Pancreas (tissue), 10 donors: ENCODE measurements at regions not wholly inside any gene's neighbourhood (a gene's known extent, or its start where the extent isn't known, plus 50 kb on each side); places are given as distances from the start of the nearest gene placed in this dataset.

Experiments
- ATAC-seq, 4 donors: fragments of 200-7000 bp; cut with Tn5 transposase; one replicate each; pipeline versions ENCODE4 v1.8.0 to v1.9.1; 2020; ENCODE audit warnings: mild to moderate bottlenecking in 4 of 4, moderate library complexity in 4 of 4
- DNase-seq, 6 donors: peaks; one replicate each; pipeline ENCODE4 v3.0.0-alpha.2; 2020
- FAIRE-seq: peaks from 2 replicates; lab custom pipeline; 2012; peaks lifted over from hg19 to GRCh38; lab: Jason Lieb, UNC
- H3K27ac ChIP-seq, 4 donors: fragments of 200-600 bp; sonication (generic); 1 replicate in 3 of 4; 2 replicates in 1 of 4; pipeline versions ENCODE4 v1.5.0 to v1.8.0; 2020
- H3K27me3 ChIP-seq, 4 donors: fragments of 200-600 bp; one replicate each; pipeline ENCODE4 v1.8.0; 2021
- H3K36me3 ChIP-seq, 3 donors: fragments of 200-600 bp; sonication (generic) in 1 of 3; one replicate each; pipeline versions ENCODE4 v1.5.0 to v1.8.0; 2020 to 2021
- H3K4me1 ChIP-seq, 3 donors: fragments of 200-600 bp; one replicate each; pipeline ENCODE4 v1.8.0; 2021
- H3K4me3 ChIP-seq, 4 donors: fragments of 200-600 bp; sonication (generic) in 2 of 4; one replicate each; pipeline versions ENCODE4 v1.5.0 to v1.8.0; 2020 to 2021
- H3K9me3 ChIP-seq, 4 donors: fragments of 200-600 bp; one replicate each; pipeline ENCODE4 v1.8.0; 2021
- whole genome bisulfite sequencing, 2 donors: extraction: QIAGEN DNeasy Blood & Tissue Kit; methylation state at CpG; one replicate each; pipeline ENCODE4 v1.1.7; 2013; 5-methylcytosine and 5-hydroxymethylcytosine counted together
- intact Hi-C, 3 donors: fragments of 100-400 bp; cut with DNase I; formaldehyde crosslinking; loops; one replicate each; pipeline versions ENCODE4 v1.11.1 to v1.14.2; 2022
- TF ChIP-seq, protein P1 (sequence below), 4 donors: fragments of 200-600 bp; sonication (generic) in 3 of 4; IDR thresholded peaks; one replicate each; pipeline versions ENCODE4 v1.5.0 to v1.8.0; 2021; ENCODE audit warnings: antibody characterized with exemption in 4 of 4
- donor health status: healthy with polysubstance abuse.
- donor health status: DM: no; HTN: no; CAD: no; lungs with moderate emphysema.
- donor health status: DM: no; HTN: no; CAD: no.
- donor health status: control.
- donor health status: control.
- donor health status: Bipolar disorder and iron deficiency.
- donor health status: DM: yes; HTN: yes; CAD: no.
- donor health status: DM: no; HTN: no; CAD: no.
- donor health status: DM: no; HTN: no; CAD: no.
- donor health status: DM: yes; HTN: yes; CAD: no.

DNA sequence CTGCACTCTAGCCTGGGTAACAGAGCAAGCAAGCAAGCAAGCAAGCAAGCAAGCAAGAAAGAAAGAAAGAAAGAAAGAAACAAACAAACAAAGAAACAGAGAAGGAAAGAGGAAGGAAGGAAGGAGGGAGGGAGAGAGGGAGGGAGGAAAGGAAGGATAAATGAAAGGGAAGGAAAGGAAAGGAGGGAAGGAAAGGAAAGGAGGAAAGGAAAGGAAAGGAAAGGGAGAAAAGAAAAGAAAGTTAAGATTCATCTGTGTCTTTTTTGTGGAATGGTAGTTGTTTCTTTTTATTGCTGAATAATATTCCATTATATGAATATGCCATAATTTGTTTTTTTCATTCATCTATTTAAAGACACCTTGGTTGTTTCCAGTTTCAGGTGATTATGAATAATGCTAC, 506.9 kb upstream of the NAALADL2 start:
- no peaks in the 10 kb centered on the region for H3K9me3 ChIP-seq
- no peak overlapping the region for H3K4me3 ChIP-seq
- no peaks in the 10 kb centered on the region for H3K27me3 ChIP-seq
- intact Hi-C loops, result no loop called here
- H3K27ac ChIP-seq, result no peak overlapping the region
- TF ChIP-seq, protein P1, sequence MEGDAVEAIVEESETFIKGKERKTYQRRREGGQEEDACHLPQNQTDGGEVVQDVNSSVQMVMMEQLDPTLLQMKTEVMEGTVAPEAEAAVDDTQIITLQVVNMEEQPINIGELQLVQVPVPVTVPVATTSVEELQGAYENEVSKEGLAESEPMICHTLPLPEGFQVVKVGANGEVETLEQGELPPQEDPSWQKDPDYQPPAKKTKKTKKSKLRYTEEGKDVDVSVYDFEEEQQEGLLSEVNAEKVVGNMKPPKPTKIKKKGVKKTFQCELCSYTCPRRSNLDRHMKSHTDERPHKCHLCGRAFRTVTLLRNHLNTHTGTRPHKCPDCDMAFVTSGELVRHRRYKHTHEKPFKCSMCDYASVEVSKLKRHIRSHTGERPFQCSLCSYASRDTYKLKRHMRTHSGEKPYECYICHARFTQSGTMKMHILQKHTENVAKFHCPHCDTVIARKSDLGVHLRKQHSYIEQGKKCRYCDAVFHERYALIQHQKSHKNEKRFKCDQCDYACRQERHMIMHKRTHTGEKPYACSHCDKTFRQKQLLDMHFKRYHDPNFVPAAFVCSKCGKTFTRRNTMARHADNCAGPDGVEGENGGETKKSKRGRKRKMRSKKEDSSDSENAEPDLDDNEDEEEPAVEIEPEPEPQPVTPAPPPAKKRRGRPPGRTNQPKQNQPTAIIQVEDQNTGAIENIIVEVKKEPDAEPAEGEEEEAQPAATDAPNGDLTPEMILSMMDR (IDR thresholded peaks at IDR 0.05), result no peak
- ATAC-seq (no peak), FAIRE-seq (no peak), DNase-seq (no peak)
- no peaks in the 10 kb centered on the region for H3K4me1 ChIP-seq
- no peaks in the 10 kb centered on the region for H3K36me3 ChIP-seq

DNA sequence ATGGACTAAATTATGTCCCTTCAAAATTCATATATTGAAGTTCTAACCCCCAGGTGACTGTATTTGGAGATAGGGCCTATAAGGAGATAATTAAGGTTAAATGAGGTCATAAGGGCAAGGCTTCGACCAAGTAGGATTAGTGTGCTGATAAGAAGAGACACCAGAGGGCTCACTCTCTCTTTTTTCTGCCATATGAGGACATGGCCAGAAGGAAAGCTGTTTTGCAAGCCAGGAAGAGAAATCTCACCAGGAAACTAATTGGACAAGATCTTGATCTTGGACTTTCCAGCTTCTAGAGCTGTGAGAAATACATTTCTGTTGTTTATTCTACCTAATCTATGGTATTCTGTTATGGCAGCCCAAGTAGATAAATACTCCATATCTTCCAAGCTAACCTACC, 503.6 kb upstream of the NAALADL2 start:
- TF ChIP-seq, protein P1 (IDR thresholded peaks at IDR 0.05), result no peak
- intact Hi-C loops, result no loop called here
- no peak for FAIRE-seq
- DNase-seq, result no peak
- Histone ChIP-seq H3K27me3 (no peaks in the 10 kb centered on the region), H3K9me3 (no peaks in the 10 kb centered on the region), H3K4me1 (no peaks in the 10 kb centered on the region), H3K27ac (no peak overlapping the region), H3K4me3 (no peak overlapping the region), H3K36me3 (no peaks in the 10 kb centered on the region)
- 4 to 14% methylated on average over 1 of the region's 1 CpG for WGBS, 2 donors
- ATAC-seq, result no peak

DNA sequence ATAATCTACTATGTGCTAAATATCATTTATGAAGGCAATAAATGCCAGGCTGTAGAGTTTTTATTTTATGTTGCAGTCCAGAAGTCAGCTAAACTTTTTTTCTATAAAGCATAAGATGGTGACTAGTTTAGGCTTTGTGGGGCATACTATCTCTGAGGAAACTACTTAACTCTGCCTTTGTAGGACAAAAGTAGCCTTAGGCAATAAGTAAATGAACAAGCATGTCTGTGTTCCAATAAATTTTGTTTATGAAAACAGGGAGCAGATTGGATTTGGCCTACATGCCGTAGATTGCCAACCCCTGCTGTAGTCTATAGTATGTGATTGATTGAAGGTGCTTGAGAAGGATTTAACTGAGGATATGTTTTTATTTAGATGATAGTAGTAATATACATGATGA, 502.5 kb upstream of the NAALADL2 start:
- TF ChIP-seq, protein P1 (IDR thresholded peaks at IDR 0.05), result no peak
- 81 to 82% methylated on average over 1 of the region's 1 CpG for WGBS, 2 donors
- Histone ChIP-seq H3K27me3 (no peaks in the 10 kb centered on the region), H3K36me3 (no peaks in the 10 kb centered on the region), H3K27ac (no peak overlapping the region), H3K4me1 (no peaks in the 10 kb centered on the region), H3K4me3 (no peak overlapping the region), H3K9me3 (no peaks in the 10 kb centered on the region)
- ATAC-seq (no peak), FAIRE-seq (no peak), DNase-seq (no peak)
- intact Hi-C loops, result no loop called here

DNA sequence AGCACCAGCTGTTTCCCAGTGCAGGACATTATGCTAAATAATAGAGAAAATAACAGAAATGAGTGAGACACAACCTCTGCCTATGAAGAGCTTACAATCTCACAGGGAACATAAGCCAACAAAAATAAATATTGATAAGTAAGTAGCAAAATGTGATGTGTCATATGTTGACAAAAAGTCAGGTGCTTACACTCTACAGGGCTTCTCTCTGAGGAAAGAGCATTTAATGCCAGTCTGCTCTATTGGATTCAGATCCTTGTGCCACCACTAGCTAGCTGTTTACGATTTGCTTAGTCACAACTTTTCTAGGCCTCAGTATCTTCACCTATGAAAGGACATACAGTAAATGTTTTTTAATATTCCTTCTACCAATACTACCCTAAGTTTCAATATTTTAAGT, 500.9 kb upstream of the NAALADL2 start:
- FAIRE-seq, result no peak
- no peaks in the 10 kb centered on the region for H3K36me3 ChIP-seq
- no peaks in the 10 kb centered on the region for H3K9me3 ChIP-seq
- TF ChIP-seq, protein P1 (IDR thresholded peaks at IDR 0.05), result no peak
- no peak overlapping the region for H3K4me3 ChIP-seq
- H3K27ac ChIP-seq, result no peak overlapping the region
- WGBS, 2 donors, result 61 to 74% methylated on average over 1 of the region's 1 CpG
- no peak for DNase-seq
- no peaks in the 10 kb centered on the region for H3K4me1 ChIP-seq
- peak in 2 of 4 donors; percentile 28 to 38 for ATAC-seq
- intact Hi-C loops, result no loop called here
- no peaks in the 10 kb centered on the region for H3K27me3 ChIP-seq

DNA sequence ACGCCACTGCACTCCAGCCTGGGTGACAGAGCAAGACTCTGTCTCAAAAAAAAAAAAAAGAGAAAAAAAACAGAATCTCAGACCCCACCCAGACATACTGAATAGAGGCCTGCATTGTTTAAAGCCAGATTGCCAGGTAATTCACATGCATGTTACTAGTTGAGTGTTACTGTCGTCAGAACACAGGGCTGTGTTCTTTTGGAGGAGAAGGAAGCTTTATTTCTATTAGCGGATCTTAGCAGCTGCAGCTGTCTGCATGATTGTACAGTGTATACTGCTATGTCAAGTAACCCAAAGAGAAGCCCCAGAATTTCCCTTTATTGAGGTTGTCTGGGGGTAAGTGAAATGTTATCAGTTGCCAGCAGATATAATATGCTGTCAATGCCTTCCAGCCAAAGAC, 496.6 kb upstream of the NAALADL2 start:
- H3K4me1 ChIP-seq, result no peaks in the 10 kb centered on the region
- H3K36me3 ChIP-seq, result no peaks in the 10 kb centered on the region
- DNase-seq (no peak), FAIRE-seq (no peak), ATAC-seq (no peak)
- no peak overlapping the region for H3K27ac ChIP-seq
- TF ChIP-seq, protein P1 (IDR thresholded peaks at IDR 0.05), result no peak
- H3K9me3 ChIP-seq, result no peaks in the 10 kb centered on the region
- H3K4me3 ChIP-seq, result no peak overlapping the region
- WGBS, 2 donors, result 79 to 86% methylated on average over 3 of the region's 3 CpGs
- intact Hi-C loops, result no loop called here
- no peaks in the 10 kb centered on the region for H3K27me3 ChIP-seq
